Colonic mucosa (tissue), 4 donors: ENCODE measurements at regions not wholly inside any gene's neighbourhood (a gene's known extent, or its start where the extent isn't known, plus 50 kb on each side); places are given as distances from the start of the nearest gene placed in this dataset.

Experiments used
- DNase-seq: peaks from one replicate; pipeline ENCODE4 v3.0.0-alpha.2; 2020
- H3K27ac ChIP-seq: fragments of 200-600 bp; one replicate; pipeline ENCODE4 v1.8.0; 2021
- H3K27me3 ChIP-seq: fragments of 200-600 bp; one replicate; pipeline ENCODE4 v1.8.0; 2021
- H3K36me3 ChIP-seq: fragments of 200-600 bp; one replicate; pipeline ENCODE4 v1.8.0; 2021
- H3K4me1 ChIP-seq: fragments of 200-600 bp; one replicate; pipeline ENCODE4 v1.8.0; 2021; ENCODE audit warnings: mild to moderate bottlenecking
- H3K4me3 ChIP-seq: fragments of 200-600 bp; one replicate; pipeline ENCODE4 v1.8.0; 2021
- H3K9ac ChIP-seq, 2 donors: one replicate each; pipeline ENCODE4 v1.7.0; 2013; ENCODE audit warnings: control low read depth in 2 of 2, low read depth in 2 of 2, low read length in 2 of 2
- H3K9me3 ChIP-seq: fragments of 200-600 bp; one replicate; pipeline ENCODE4 v1.8.0; 2021
- intact Hi-C: fragments of 100-400 bp; cut with DNase I; formaldehyde crosslinking; loops from one replicate; pipeline ENCODE4 v1.14.1; 2022
- TF ChIP-seq, protein P1 (sequence below): fragments of 200-600 bp; IDR thresholded peaks from one replicate; pipeline ENCODE4 v1.8.0; 2022; ENCODE audit warnings: antibody characterized with exemption, mild to moderate bottlenecking
- donor health status: healthy.
- donor health status: DM: no; HTN: no; CAD: no.
- donor health status: DM: no; HTN: no; CAD: no.

DNA sequence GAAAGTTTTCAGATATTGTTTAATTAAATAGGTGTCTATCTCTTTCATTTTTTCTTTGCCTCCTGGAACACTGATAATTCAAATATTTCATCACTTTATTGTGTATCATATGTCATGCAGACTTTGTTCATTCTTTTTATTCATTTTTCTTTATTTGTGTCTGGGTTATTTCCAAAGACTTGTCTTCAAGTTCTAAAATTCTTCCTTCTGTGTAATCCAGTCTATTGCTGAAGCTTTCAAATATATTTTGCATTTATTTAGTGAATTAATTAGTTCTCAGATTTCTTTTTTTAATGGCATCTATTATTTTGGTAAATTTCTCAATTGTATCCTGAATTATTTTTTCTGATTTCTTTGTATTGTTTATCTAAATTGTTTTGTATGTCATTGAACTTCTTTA lies 70.1 kb downstream of the ZNF330 start:
- intact Hi-C loops, result no loop called here
- no peak overlapping the region for H3K4me3 ChIP-seq

DNA sequence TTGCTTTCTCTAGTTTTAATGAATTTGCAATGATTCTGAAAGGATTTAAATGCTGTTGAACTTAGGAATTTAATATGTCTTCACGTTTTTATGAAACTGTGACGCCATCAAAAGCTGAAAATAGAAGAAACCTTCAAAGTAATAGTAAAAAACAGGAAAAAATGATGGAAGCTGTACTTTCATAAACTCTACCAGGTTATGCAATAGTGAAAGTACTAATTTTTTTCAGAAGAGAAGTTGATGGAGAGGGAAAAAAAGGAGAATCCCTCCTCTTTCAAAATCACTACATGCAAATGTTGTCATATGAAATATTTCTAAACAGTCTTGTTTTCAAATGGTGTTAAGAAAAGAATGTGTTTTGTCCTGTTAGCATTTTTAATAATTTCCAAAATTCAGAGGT lies 73.6 kb downstream of the ZNF330 start:
- H3K4me1 ChIP-seq, result no peaks in the 10 kb centered on the region
- TF ChIP-seq, protein P1, sequence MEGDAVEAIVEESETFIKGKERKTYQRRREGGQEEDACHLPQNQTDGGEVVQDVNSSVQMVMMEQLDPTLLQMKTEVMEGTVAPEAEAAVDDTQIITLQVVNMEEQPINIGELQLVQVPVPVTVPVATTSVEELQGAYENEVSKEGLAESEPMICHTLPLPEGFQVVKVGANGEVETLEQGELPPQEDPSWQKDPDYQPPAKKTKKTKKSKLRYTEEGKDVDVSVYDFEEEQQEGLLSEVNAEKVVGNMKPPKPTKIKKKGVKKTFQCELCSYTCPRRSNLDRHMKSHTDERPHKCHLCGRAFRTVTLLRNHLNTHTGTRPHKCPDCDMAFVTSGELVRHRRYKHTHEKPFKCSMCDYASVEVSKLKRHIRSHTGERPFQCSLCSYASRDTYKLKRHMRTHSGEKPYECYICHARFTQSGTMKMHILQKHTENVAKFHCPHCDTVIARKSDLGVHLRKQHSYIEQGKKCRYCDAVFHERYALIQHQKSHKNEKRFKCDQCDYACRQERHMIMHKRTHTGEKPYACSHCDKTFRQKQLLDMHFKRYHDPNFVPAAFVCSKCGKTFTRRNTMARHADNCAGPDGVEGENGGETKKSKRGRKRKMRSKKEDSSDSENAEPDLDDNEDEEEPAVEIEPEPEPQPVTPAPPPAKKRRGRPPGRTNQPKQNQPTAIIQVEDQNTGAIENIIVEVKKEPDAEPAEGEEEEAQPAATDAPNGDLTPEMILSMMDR, result no peak
- no peaks in the 10 kb centered on the region for H3K27me3 ChIP-seq
- H3K9me3 ChIP-seq, result no peaks in the 10 kb centered on the region
- H3K9ac ChIP-seq, result no peak overlapping the region
- no peak overlapping the region for H3K27ac ChIP-seq
- intact Hi-C loops, result no loop called here
- H3K36me3 ChIP-seq, result no peaks in the 10 kb centered on the region
- DNase-seq, result no peak
- H3K4me3 ChIP-seq, result no peak overlapping the region

More for the DNA sequence above, 70.1 kb downstream of the ZNF330 start:
- no peak overlapping the region for H3K27ac ChIP-seq
- TF ChIP-seq, protein P1, result no peak
- H3K27me3 ChIP-seq, result no peaks in the 10 kb centered on the region
- H3K4me1 ChIP-seq, result no peaks in the 10 kb centered on the region
- H3K9me3 ChIP-seq, result no peaks in the 10 kb centered on the region
- no peak for DNase-seq
- no peak overlapping the region for H3K9ac ChIP-seq
- H3K36me3 ChIP-seq, result no peaks in the 10 kb centered on the region

DNA sequence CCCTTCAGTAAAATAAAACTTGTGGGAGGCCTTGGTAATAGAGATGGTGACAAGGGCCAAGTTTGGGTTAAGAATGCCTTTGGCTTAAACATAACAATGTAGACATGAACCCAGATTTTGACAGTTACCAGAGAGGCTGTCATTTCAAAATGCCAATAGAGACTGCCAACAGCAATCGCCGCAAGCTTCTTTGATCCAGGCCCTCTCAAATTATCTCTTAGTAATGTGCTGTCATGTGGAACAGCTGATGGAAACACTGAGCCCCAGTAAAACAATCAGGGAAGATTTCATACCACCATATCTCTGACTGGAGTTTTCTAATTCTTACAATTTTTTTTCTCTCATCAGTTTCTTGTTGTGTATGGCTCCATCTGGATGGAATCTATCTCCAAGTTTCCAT lies 80.5 kb downstream of the ZNF330 start:
- Histone ChIP-seq H3K27me3 (no peaks in the 10 kb centered on the region), H3K4me1 (no peaks in the 10 kb centered on the region), H3K9ac (no peak overlapping the region), H3K36me3 (no peaks in the 10 kb centered on the region), H3K4me3 (no peak overlapping the region), H3K9me3 (no peaks in the 10 kb centered on the region), H3K27ac (no peak overlapping the region)
- intact Hi-C loops, result no loop called here
- no peak for DNase-seq
- TF ChIP-seq, protein P1, result no peak

DNA sequence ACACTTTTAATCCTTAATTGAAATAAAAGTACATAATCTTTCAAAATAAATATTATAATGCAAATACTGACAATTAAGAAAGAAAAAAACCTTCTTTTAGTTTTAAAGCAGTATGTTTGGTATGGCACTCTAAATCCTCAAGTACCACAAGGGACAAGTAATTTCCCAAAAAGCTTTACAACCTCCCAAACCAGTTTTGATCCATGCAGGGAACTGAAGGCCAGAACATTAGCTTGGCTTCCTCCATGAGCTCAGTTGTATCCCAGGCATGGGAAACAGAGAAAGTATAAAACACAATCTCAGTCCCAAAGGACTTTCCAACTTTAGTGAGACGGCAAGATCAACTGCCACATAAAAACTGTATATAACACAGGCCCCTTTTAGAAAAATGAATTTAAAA lies 82.2 kb downstream of the ZNF330 start:
- TF ChIP-seq, protein P1, result no peak

DNA sequence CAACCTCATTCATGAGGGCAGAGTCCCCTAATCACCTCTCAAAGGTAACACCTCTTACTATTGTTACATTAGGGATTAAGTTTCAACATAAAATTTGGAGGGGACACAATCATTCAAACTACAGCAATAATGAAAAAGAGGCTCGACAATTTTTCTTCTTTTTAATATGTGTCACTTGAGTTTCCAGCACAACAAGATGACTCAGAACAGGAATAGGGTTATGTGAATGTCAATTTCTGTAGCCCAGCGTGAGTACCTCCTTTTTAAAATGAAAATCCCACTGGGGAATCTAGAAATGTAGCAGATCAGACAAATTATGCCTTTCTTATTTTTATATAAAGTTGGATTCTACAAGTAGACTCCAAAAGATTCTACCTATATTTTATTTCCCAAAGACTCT lies 83.7 kb downstream of the ZNF330 start:
- intact Hi-C loops, result no loop called here
- TF ChIP-seq, protein P1, result no peak
- no peak overlapping the region for H3K9ac ChIP-seq
- no peak overlapping the region for H3K4me3 ChIP-seq
- H3K27ac ChIP-seq, result no peak overlapping the region
- no peaks in the 10 kb centered on the region for H3K36me3 ChIP-seq
- H3K4me1 ChIP-seq, result no peaks in the 10 kb centered on the region
- no peak for DNase-seq
- no peaks in the 10 kb centered on the region for H3K9me3 ChIP-seq
- H3K27me3 ChIP-seq, result no peaks in the 10 kb centered on the region

More for the DNA sequence above, 82.2 kb downstream of the ZNF330 start:
- H3K9ac ChIP-seq, result no peak overlapping the region
- no peak for DNase-seq
- H3K4me1 ChIP-seq, result no peaks in the 10 kb centered on the region
- H3K27me3 ChIP-seq, result no peaks in the 10 kb centered on the region
- no peaks in the 10 kb centered on the region for H3K9me3 ChIP-seq
- H3K36me3 ChIP-seq, result no peaks in the 10 kb centered on the region
- no peak overlapping the region for H3K4me3 ChIP-seq
- intact Hi-C loops, result no loop called here
- H3K27ac ChIP-seq, result no peak overlapping the region

DNA sequence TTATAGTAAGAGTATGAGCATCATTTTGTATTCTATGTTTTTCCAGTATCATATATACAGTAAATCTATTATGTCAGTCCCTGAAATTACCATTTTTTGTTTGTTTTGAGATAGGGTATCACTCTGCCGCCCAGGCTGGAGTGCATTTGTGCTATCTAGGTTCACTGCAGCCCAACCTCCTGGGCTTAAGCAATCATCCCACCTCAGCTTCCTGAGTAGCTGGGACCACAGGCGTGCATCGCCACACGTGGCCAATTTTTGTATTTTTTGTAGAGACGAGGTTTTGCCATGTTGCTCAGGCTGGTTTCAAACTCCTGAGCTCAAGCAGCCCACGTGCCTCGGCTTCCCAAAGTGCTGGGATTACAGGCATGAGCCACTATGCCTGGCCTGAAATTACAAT lies 85.6 kb downstream of the ZNF330 start:
- no peak for DNase-seq
- H3K9me3 ChIP-seq, result no peaks in the 10 kb centered on the region
- no peaks in the 10 kb centered on the region for H3K27me3 ChIP-seq
- H3K4me3 ChIP-seq, result no peak overlapping the region
- intact Hi-C loops, result no loop called here
- no peak overlapping the region for H3K27ac ChIP-seq
- TF ChIP-seq, protein P1, result no peak
- H3K36me3 ChIP-seq, result no peaks in the 10 kb centered on the region
- no peaks in the 10 kb centered on the region for H3K4me1 ChIP-seq
- no peak overlapping the region for H3K9ac ChIP-seq
